A673 (cell line): ENCODE measurements at regions not wholly inside any gene's neighbourhood (a gene's known extent, or its start where the extent isn't known, plus 50 kb on each side); places are given as distances from the start of the nearest gene placed in this dataset.

ENCODE experiments used
- BruUV-seq: library from RNA; stranded (reverse); fragments of 400-500 nt; replicated peaks from 2 replicates; lab custom pipeline; 2021; lab: Mats Ljungman, UMichigan
- CTCF ChIA-PET: fragments of 300-600 bp; sonication (Branson Sonifier 250); formaldehyde crosslinking; loops from one replicate; lab custom pipeline; 2022; ENCODE audit warnings: antibody characterized with exemption; lab: Charles Lee
- POLR2A ChIA-PET: fragments of 300-600 bp; sonication (Branson Sonifier 250); formaldehyde crosslinking; loops from one replicate; lab custom pipeline; 2022; ENCODE audit warnings: antibody characterized with exemption; ENCODE audit not compliant: low non-redundant PET; lab: Charles Lee
- DNase-seq: peaks from one replicate; pipeline ENCODE4 v3.0.0-alpha.2; 2015; ENCODE audit warnings: low spot score
- H3K27ac ChIP-seq: fragments of 200-600 bp; sonication (generic); 2 replicates; pipeline ENCODE4 v1.5.1; 2016; ENCODE audit warnings: mixed run types, low read depth, mild to moderate bottlenecking, mixed read lengths, antibody characterized with exemption, low read length; ENCODE audit not compliant: poor library complexity, severe bottlenecking
- H3K27me3 ChIP-seq: fragments of 200-600 bp; sonication (generic); replicated peaks from 2 replicates; pipeline ENCODE4 v1.6.1; 2017; ENCODE audit warnings: mixed run types, low read depth, mild to moderate bottlenecking, mixed read lengths, antibody characterized with exemption, low read length; ENCODE audit not compliant: insufficient read depth, poor library complexity
- H3K36me3 ChIP-seq: fragments of 200-600 bp; sonication (generic); 2 replicates; pipeline ENCODE4 v1.6.1; 2016; ENCODE audit warnings: mixed run types, mild to moderate bottlenecking, mixed read lengths, antibody characterized with exemption, low read length; ENCODE audit not compliant: insufficient read depth, poor library complexity, severe bottlenecking
- H3K4me1 ChIP-seq: fragments of 200-600 bp; sonication (generic); 2 replicates; pipeline ENCODE4 v1.6.1; 2017; ENCODE audit warnings: mixed run types, mild to moderate bottlenecking, mixed read lengths, antibody characterized with exemption, low read length; ENCODE audit not compliant: insufficient read depth, poor library complexity, severe bottlenecking
- H3K4me3 ChIP-seq: fragments of 200-600 bp; sonication (generic); 2 replicates; pipeline ENCODE4 v1.5.1; 2016; ENCODE audit warnings: low read depth, mixed run types, mild to moderate bottlenecking, mixed read lengths, low read length; ENCODE audit not compliant: poor library complexity, severe bottlenecking
- H3K9me3 ChIP-seq: fragments of 200-600 bp; sonication (generic); 2 replicates; pipeline ENCODE4 v1.6.1; 2016; ENCODE audit warnings: mixed run types, low read depth, mild to moderate bottlenecking, mixed read lengths, antibody characterized with exemption, low read length; ENCODE audit not compliant: poor library complexity, severe bottlenecking
- EZH2 ChIP-seq: fragments of 200-600 bp; sonication (generic); IDR thresholded peaks from 2 replicates; pipeline ENCODE4 v1.6.1; 2017; ENCODE audit warnings: borderline replicate concordance, low read depth, mild to moderate bottlenecking, mixed read lengths, antibody characterized with exemption, low read length; ENCODE audit not compliant: poor library complexity, severe bottlenecking
- intact Hi-C: fragments of 100-400 bp; cut with micrococcal nuclease; formaldehyde crosslinking; loops from one replicate; pipeline ENCODE4 v1.10.0; 2022; ENCODE audit not compliant: unreplicated experiment
- TF ChIP-seq, protein P1 (sequence below): fragments of 300-800, 200-600 bp; sonication (generic); conservative IDR thresholded peaks from 2 replicates; pipeline ENCODE4 v1.5.1; 2017; ENCODE audit warnings: low read depth, mild to moderate bottlenecking, antibody characterized with exemption, low read length, moderate library complexity, mixed read lengths

DNA sequence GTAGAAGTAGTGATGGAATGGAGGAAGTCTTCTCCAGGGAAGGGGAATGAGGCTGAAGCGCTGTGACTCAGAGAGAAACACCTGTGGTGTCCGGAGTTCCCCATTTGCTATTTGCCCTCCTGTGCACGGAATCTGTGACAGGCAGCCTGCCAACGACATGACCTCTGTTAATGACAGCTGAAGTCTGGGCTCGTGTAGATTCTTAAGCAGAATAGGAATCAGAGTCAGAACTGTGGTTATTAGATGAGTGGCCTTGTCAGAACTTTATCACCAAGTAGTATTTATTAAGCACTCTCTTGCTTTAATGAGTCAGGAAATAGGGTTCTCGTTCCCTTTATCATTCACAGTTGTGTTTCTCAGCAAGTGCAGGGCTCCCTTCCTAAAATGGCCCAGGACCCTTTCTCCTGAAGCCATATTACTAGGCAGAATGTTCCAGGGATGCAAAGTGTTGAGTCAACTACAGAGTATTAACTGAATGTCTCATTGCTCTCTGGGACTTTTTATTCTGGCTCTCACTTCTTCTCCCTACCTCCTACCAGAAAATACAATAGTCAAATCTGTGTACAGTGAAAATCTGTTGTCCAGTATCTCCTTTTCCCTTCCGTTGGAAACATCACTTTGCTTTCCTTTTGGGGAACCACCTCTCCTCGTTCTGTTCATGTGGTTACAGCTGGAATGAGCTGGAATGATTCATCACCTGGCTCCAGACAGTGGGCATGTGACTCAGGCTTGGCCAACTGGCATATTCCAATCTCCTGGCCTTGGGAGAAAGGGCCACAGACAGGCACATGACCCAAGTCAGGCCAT, 77.8 kb upstream of the MAX start:
- POLR2A ChIA-PET = no interaction called here
- Histone ChIP-seq H3K36me3 (no peaks in the 10 kb centered on the region), H3K27ac (no peak overlapping the region), H3K27me3 (no peaks in the 10 kb centered on the region), H3K9me3 (peaks cover 7% of the 10 kb centered on the region), H3K4me3 (no peak overlapping the region), H3K4me1 (no peaks in the 10 kb centered on the region)
- TF ChIP-seq, protein P1, sequence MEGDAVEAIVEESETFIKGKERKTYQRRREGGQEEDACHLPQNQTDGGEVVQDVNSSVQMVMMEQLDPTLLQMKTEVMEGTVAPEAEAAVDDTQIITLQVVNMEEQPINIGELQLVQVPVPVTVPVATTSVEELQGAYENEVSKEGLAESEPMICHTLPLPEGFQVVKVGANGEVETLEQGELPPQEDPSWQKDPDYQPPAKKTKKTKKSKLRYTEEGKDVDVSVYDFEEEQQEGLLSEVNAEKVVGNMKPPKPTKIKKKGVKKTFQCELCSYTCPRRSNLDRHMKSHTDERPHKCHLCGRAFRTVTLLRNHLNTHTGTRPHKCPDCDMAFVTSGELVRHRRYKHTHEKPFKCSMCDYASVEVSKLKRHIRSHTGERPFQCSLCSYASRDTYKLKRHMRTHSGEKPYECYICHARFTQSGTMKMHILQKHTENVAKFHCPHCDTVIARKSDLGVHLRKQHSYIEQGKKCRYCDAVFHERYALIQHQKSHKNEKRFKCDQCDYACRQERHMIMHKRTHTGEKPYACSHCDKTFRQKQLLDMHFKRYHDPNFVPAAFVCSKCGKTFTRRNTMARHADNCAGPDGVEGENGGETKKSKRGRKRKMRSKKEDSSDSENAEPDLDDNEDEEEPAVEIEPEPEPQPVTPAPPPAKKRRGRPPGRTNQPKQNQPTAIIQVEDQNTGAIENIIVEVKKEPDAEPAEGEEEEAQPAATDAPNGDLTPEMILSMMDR = no peak
- no peak for TF ChIP-seq EZH2
- no peak for DNase-seq
- intact Hi-C loops = no loop called here
- no TSS peak for BruUV-seq
- CTCF ChIA-PET = no interaction called here

DNA sequence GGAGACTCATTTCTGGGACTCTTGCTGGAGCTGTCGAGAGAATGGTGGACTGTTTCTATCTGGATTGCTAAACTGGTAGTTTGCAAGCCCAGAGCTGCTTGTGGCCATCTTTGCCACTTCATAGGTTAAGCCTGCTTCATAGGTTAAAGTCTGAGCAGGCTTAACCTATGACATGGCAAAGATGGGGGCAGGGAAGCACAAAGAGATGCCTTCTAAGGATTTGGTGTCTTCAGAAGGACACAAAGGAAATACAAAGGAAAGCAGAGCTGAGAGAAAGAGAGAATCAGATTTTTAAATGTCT, 78.4 kb upstream of the MAX start:
- peaks cover 7% of the 10 kb centered on the region for H3K9me3 ChIP-seq
- no peaks in the 10 kb centered on the region for H3K36me3 ChIP-seq
- CTCF ChIA-PET = no interaction called here
- no peak overlapping the region for H3K4me3 ChIP-seq
- TF ChIP-seq EZH2 = no peak
- TF ChIP-seq, protein P1 = no peak
- DNase-seq = no peak
- no peaks in the 10 kb centered on the region for H3K4me1 ChIP-seq
- POLR2A ChIA-PET = no interaction called here
- no peaks in the 10 kb centered on the region for H3K27me3 ChIP-seq
- intact Hi-C loops = no loop called here
- H3K27ac ChIP-seq = no peak overlapping the region
- no TSS peak for BruUV-seq

DNA sequence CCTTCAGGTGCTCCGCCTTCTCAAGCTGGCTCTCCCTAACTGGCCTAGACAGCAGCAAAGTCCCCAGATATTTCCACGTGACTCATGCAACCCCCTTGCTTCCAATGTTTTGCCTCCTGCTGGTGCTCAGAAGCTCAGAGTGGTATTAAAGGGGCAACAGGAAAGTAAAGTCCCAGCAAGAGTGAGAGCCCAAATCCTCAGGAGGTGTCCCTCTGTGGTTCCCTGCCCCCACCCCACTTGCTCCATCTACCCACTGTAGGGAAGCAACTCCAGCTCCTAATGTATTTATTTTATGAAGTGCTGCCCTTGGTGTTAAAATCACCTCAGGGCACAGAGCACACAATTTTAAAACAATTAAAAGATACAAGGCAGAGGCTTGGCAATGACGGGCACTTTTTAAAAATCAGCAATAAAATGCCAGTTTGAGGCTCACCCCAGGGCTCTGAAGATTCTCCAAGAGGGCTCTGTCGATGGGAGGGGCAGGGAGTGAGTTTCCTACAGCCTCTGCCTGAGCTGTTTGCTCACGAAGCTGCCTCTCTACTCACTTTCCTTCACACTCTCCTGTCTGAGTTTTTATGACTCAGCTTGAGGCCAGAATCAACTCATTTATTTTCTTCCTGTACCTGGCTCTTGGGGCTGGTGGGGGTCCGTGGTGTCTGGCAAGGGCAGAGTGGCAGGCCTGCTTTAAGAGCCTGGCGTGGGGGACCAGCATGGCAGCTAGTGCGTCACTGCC, 81.9 kb upstream of the MAX start:
- intact Hi-C loops = no loop called here
- DNase-seq = no peak
- Histone ChIP-seq H3K9me3 (peaks cover 7% of the 10 kb centered on the region), H3K4me3 (no peak overlapping the region), H3K27me3 (peaks cover 8% of the 10 kb centered on the region), H3K27ac (no peak overlapping the region), H3K4me1 (peaks cover 9% of the 10 kb centered on the region), H3K36me3 (no peaks in the 10 kb centered on the region)
- ChIA-PET CTCF (no interaction called here), POLR2A (interaction anchor here (0.6 kb wide), 1 partner anchor 131 kb away, joined by 5 read pairs; no protein-coding TSS in a partner anchor)
- no peak for TF ChIP-seq EZH2
- TF ChIP-seq, protein P1 = no peak
- BruUV-seq = no TSS peak
